ENCODE measurements at regions not wholly inside any gene's neighbourhood (a gene's known extent, or its start where the extent isn't known, plus 50 kb on each side); places are given as distances from the start of the nearest gene placed in this dataset.

GRCh38 chr9:603126-603525 is 238.4 kb upstream of the DMRT1 start:
- TF ChIP-seq, protein P1, sequence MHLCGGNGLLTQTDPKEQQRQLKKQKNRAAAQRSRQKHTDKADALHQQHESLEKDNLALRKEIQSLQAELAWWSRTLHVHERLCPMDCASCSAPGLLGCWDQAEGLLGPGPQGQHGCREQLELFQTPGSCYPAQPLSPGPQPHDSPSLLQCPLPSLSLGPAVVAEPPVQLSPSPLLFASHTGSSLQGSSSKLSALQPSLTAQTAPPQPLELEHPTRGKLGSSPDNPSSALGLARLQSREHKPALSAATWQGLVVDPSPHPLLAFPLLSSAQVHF (CRISPR knock-in tag; IDR thresholded peaks at IDR 0.05), result no peak
- TF ChIP-seq POLR2AphosphoS5 (IDR thresholded peaks at IDR 0.05; ENCODE audit: low read depth, low read length) (no peak), ZNF24 (IDR thresholded peaks at IDR 0.05) (no peak)
- TF ChIP-seq, protein P2, sequence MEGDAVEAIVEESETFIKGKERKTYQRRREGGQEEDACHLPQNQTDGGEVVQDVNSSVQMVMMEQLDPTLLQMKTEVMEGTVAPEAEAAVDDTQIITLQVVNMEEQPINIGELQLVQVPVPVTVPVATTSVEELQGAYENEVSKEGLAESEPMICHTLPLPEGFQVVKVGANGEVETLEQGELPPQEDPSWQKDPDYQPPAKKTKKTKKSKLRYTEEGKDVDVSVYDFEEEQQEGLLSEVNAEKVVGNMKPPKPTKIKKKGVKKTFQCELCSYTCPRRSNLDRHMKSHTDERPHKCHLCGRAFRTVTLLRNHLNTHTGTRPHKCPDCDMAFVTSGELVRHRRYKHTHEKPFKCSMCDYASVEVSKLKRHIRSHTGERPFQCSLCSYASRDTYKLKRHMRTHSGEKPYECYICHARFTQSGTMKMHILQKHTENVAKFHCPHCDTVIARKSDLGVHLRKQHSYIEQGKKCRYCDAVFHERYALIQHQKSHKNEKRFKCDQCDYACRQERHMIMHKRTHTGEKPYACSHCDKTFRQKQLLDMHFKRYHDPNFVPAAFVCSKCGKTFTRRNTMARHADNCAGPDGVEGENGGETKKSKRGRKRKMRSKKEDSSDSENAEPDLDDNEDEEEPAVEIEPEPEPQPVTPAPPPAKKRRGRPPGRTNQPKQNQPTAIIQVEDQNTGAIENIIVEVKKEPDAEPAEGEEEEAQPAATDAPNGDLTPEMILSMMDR (CRISPR knock-in tag; IDR thresholded peaks at IDR 0.05), result no peak
- TF ChIP-seq, protein P3, sequence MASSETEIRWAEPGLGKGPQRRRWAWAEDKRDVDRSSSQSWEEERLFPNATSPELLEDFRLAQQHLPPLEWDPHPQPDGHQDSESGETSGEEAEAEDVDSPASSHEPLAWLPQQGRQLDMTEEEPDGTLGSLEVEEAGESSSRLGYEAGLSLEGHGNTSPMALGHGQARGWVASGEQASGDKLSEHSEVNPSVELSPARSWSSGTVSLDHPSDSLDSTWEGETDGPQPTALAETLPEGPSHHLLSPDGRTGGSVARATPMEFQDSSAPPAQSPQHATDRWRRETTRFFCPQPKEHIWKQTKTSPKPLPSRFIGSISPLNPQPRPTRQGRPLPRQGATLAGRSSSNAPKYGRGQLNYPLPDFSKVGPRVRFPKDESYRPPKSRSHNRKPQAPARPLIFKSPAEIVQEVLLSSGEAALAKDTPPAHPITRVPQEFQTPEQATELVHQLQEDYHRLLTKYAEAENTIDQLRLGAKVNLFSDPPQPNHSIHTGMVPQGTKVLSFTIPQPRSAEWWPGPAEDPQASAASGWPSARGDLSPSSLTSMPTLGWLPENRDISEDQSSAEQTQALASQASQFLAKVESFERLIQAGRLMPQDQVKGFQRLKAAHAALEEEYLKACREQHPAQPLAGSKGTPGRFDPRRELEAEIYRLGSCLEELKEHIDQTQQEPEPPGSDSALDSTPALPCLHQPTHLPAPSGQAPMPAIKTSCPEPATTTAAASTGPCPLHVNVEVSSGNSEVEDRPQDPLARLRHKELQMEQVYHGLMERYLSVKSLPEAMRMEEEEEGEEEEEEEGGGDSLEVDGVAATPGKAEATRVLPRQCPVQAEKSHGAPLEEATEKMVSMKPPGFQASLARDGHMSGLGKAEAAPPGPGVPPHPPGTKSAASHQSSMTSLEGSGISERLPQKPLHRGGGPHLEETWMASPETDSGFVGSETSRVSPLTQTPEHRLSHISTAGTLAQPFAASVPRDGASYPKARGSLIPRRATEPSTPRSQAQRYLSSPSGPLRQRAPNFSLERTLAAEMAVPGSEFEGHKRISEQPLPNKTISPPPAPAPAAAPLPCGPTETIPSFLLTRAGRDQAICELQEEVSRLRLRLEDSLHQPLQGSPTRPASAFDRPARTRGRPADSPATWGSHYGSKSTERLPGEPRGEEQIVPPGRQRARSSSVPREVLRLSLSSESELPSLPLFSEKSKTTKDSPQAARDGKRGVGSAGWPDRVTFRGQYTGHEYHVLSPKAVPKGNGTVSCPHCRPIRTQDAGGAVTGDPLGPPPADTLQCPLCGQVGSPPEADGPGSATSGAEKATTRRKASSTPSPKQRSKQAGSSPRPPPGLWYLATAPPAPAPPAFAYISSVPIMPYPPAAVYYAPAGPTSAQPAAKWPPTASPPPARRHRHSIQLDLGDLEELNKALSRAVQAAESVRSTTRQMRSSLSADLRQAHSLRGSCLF (CRISPR knock-in tag; IDR thresholded peaks at IDR 0.05; ENCODE audit: borderline replicate concordance), result no peak

All from HepG2 (cell line).